ENCODE measurements at regions not wholly inside any gene's neighbourhood (a gene's known extent, or its start where the extent isn't known, plus 50 kb on each side); places are given as distances from the start of the nearest gene placed in this dataset.

GRCh38 chr4:180657881-180658280 is 1585.3 kb upstream of the TENM3 start:
- Histone ChIP-seq H3K79me2 (ENCODE audit: insufficient read depth, low read length) (no peaks in the 10 kb centered on the region), H3K27ac (ENCODE audit: low read depth, low read length) (no peak overlapping the region), H4K20me1 (ENCODE audit: insufficient read depth) (no peaks in the 10 kb centered on the region), H3K27me3 (ENCODE audit: insufficient read depth, low read length) (no peaks in the 10 kb centered on the region), H3K9ac (ENCODE audit: low read length) (no peak overlapping the region), H3K36me3 (ENCODE audit: control insufficient read depth in 1 of 2, insufficient read depth in 2 of 2, low read length in 2 of 2) (no peaks in the 10 kb centered on the region), H3K4me1 (ENCODE audit: control insufficient read depth in 1 of 2, insufficient read depth in 2 of 2, low read length in 2 of 2) (no peaks in the 10 kb centered on the region), H3K9me2 (ENCODE audit: insufficient read depth) (no peaks in the 10 kb centered on the region), H3K4me3 (replicated peaks in 1 of 2; ENCODE audit: low read depth in 1 of 2, low read length in 2 of 2) (no peak overlapping the region), H2AFZ (ENCODE audit: low read depth, low read length, poor library complexity, severe bottlenecking) (no peak overlapping the region), H3K4me2 (ENCODE audit: low read length) (no peak overlapping the region), H3K9me3 (ENCODE audit: control insufficient read depth in 1 of 2, insufficient read depth in 1 of 2, low read depth in 1 of 2, low read length in 2 of 2) (no peaks in the 10 kb centered on the region)
- no peak for ATAC-seq
- no peak for DNase-seq (ENCODE audit: low read depth, low spot score)
- POLR2A ChIA-PET: no interaction called here
- intact Hi-C loops (cut with micrococcal nuclease): no loop called here
- no peak for TF ChIP-seq JUND (IDR thresholded peaks at IDR 0.05)
- TF ChIP-seq ELF1 (IDR thresholded peaks at IDR 0.05; ENCODE audit: borderline replicate concordance, low read depth): no peak
- TF ChIP-seq EZH2phosphoT487 (IDR thresholded peaks at IDR 0.05; ENCODE audit: borderline replicate concordance): no peak
- TF ChIP-seq EZH2 (IDR thresholded peaks at IDR 0.05): no peak
- TF ChIP-seq CEBPB (IDR thresholded peaks at IDR 0.05; ENCODE audit: low read depth): no peak
- TF ChIP-seq MAX (IDR thresholded peaks at IDR 0.05): no peak
- no peak for TF ChIP-seq SIN3A (IDR thresholded peaks at IDR 0.05; ENCODE audit: low read depth)
- TF ChIP-seq CBX3 (IDR thresholded peaks at IDR 0.05; ENCODE audit: low read depth): no peak
- no peak for TF ChIP-seq SRF (IDR thresholded peaks at IDR 0.05; ENCODE audit: low read depth)
- TF ChIP-seq ZNF274 (IDR thresholded peaks at IDR 0.05; ENCODE audit: low read depth, low read length): no peak
- TF ChIP-seq SP1 (IDR thresholded peaks at IDR 0.05; ENCODE audit: low read depth): no peak
- TF ChIP-seq RAD21 (IDR thresholded peaks at IDR 0.05; ENCODE audit: low read depth): no peak
- TF ChIP-seq REST (IDR thresholded peaks at IDR 0.05; ENCODE audit: low read depth): no peak
- BruUV-seq (replicated peaks): no TSS peak
- CTCF ChIA-PET: no interaction called here
- RAD21 ChIA-PET (ENCODE audit: low non-redundant PET in 1 of 2, low total read pairs in 2 of 2, uncharacterized antibody in 2 of 2, unreplicated experiment in 2 of 2): no interaction called here

All from HCT116 (cell line).